ENCODE measurements at regions not wholly inside any gene's neighbourhood (a gene's known extent, or its start where the extent isn't known, plus 50 kb on each side); places are given as distances from the start of the nearest gene placed in this dataset.

DNA sequence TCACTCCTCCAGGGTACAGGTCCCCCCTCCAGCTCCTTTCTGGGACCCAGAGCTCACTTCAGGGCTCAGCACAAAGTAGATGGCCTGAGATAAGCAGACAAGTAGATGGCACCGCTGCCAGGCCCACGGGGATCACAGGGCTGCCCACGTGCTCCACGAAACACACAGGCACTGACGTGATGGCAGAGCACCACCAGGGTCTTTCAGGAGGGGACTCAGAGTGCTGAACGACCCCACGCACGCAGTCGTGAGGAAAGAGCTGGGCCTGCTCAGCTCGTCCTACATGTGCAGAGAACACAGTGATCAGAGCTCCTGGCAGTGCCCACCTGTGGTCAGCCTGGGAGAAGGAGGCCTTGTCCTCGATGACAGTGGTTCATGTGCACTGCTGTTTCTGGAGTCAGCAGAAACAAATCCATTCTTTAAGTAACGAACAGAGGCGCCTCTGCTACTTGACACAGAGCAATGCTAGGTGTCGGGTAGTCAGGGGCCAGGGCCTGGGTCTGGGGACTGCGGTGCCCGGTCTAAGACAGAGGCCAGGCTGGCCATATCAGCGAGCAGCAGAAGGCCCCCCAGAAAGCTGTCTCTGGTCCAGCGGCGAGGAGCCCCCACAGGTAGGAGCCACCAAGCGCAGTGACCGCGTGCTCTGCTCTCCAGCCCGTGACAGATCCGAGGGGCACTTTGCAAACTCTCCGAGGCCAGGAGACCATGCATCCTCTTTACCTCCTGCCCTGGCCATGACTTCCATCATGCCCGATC lies 129.8 kb upstream of the FAM20C start (continued):
- TF ChIP-seq, protein P1, sequence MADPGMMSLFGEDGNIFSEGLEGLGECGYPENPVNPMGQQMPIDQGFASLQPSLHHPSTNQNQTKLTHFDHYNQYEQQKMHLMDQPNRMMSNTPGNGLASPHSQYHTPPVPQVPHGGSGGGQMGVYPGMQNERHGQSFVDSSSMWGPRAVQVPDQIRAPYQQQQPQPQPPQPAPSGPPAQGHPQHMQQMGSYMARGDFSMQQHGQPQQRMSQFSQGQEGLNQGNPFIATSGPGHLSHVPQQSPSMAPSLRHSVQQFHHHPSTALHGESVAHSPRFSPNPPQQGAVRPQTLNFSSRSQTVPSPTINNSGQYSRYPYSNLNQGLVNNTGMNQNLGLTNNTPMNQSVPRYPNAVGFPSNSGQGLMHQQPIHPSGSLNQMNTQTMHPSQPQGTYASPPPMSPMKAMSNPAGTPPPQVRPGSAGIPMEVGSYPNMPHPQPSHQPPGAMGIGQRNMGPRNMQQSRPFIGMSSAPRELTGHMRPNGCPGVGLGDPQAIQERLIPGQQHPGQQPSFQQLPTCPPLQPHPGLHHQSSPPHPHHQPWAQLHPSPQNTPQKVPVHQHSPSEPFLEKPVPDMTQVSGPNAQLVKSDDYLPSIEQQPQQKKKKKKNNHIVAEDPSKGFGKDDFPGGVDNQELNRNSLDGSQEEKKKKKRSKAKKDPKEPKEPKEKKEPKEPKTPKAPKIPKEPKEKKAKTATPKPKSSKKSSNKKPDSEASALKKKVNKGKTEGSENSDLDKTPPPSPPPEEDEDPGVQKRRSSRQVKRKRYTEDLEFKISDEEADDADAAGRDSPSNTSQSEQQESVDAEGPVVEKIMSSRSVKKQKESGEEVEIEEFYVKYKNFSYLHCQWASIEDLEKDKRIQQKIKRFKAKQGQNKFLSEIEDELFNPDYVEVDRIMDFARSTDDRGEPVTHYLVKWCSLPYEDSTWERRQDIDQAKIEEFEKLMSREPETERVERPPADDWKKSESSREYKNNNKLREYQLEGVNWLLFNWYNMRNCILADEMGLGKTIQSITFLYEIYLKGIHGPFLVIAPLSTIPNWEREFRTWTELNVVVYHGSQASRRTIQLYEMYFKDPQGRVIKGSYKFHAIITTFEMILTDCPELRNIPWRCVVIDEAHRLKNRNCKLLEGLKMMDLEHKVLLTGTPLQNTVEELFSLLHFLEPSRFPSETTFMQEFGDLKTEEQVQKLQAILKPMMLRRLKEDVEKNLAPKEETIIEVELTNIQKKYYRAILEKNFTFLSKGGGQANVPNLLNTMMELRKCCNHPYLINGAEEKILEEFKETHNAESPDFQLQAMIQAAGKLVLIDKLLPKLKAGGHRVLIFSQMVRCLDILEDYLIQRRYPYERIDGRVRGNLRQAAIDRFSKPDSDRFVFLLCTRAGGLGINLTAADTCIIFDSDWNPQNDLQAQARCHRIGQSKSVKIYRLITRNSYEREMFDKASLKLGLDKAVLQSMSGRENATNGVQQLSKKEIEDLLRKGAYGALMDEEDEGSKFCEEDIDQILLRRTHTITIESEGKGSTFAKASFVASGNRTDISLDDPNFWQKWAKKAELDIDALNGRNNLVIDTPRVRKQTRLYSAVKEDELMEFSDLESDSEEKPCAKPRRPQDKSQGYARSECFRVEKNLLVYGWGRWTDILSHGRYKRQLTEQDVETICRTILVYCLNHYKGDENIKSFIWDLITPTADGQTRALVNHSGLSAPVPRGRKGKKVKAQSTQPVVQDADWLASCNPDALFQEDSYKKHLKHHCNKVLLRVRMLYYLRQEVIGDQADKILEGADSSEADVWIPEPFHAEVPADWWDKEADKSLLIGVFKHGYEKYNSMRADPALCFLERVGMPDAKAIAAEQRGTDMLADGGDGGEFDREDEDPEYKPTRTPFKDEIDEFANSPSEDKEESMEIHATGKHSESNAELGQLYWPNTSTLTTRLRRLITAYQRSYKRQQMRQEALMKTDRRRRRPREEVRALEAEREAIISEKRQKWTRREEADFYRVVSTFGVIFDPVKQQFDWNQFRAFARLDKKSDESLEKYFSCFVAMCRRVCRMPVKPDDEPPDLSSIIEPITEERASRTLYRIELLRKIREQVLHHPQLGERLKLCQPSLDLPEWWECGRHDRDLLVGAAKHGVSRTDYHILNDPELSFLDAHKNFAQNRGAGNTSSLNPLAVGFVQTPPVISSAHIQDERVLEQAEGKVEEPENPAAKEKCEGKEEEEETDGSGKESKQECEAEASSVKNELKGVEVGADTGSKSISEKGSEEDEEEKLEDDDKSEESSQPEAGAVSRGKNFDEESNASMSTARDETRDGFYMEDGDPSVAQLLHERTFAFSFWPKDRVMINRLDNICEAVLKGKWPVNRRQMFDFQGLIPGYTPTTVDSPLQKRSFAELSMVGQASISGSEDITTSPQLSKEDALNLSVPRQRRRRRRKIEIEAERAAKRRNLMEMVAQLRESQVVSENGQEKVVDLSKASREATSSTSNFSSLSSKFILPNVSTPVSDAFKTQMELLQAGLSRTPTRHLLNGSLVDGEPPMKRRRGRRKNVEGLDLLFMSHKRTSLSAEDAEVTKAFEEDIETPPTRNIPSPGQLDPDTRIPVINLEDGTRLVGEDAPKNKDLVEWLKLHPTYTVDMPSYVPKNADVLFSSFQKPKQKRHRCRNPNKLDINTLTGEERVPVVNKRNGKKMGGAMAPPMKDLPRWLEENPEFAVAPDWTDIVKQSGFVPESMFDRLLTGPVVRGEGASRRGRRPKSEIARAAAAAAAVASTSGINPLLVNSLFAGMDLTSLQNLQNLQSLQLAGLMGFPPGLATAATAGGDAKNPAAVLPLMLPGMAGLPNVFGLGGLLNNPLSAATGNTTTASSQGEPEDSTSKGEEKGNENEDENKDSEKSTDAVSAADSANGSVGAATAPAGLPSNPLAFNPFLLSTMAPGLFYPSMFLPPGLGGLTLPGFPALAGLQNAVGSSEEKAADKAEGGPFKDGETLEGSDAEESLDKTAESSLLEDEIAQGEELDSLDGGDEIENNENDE (IDR thresholded peaks at IDR 0.05; ENCODE audit: insufficient replicate concordance, low read length) = no peak
- no peak for TF ChIP-seq CEBPB (IDR thresholded peaks at IDR 0.05; ENCODE audit: low read depth, low read length)

Measured in H1 (cell line).